DOHH2 (cell line): ENCODE measurements at regions not wholly inside any gene's neighbourhood (a gene's known extent, or its start where the extent isn't known, plus 50 kb on each side); places are given as distances from the start of the nearest gene placed in this dataset.

ENCODE experiments used
- H3F3A ChIP-seq: fragments of 200-600 bp; sonication (generic), shearing (Covaris generic); 2 replicates; pipeline ENCODE4 v1.6.0; 2016; ENCODE audit warnings: antibody characterized with exemption, mild to moderate bottlenecking; ENCODE audit not compliant: control insufficient read depth, insufficient read depth
- H3K27ac ChIP-seq: fragments of 200-600 bp; sonication (generic); 2 replicates; pipeline ENCODE4 v1.5.1; 2014; ENCODE audit warnings: low read depth, mild to moderate bottlenecking, low read length, moderate library complexity
- H3K27me3 ChIP-seq: fragments of 200-600 bp; sonication (generic); 2 replicates; pipeline ENCODE4 v1.6.1; 2014; ENCODE audit warnings: mild to moderate bottlenecking, low read length, mixed read lengths; ENCODE audit not compliant: control insufficient read depth
- H3K36me3 ChIP-seq: fragments of 200-600 bp; sonication (generic); 2 replicates; pipeline ENCODE4 v1.6.1; 2014; ENCODE audit warnings: mild to moderate bottlenecking, low read length, moderate library complexity, mixed read lengths; ENCODE audit not compliant: control insufficient read depth
- H3K4me1 ChIP-seq: fragments of 200-600 bp; sonication (generic); 2 replicates; pipeline ENCODE4 v1.6.1; 2014; ENCODE audit warnings: mild to moderate bottlenecking, low read length, mixed read lengths; ENCODE audit not compliant: control insufficient read depth
- H3K4me2 ChIP-seq: fragments of 200-600 bp; sonication (generic); 2 replicates; pipeline ENCODE4 v1.6.0; 2014; ENCODE audit warnings: mild to moderate bottlenecking, low read length, moderate library complexity
- H3K4me3 ChIP-seq: fragments of 200-600 bp; sonication (generic); 2 replicates; pipeline ENCODE4 v1.5.1; 2014; ENCODE audit warnings: mild to moderate bottlenecking, low read length, mixed read lengths
- H3K79me2 ChIP-seq: fragments of 200-600 bp; sonication (generic); 2 replicates; pipeline ENCODE4 v1.6.1; 2014; ENCODE audit warnings: mild to moderate bottlenecking, low read length, mixed read lengths; ENCODE audit not compliant: control insufficient read depth
- H3K9me2 ChIP-seq: fragments of 200-600 bp; sonication (generic); replicated peaks from 2 replicates; pipeline ENCODE4 v1.6.1; 2014; ENCODE audit warnings: mild to moderate bottlenecking, low read length, mixed read lengths; ENCODE audit not compliant: control insufficient read depth
- H3K9me3 ChIP-seq: fragments of 200-600 bp; sonication (generic); 2 replicates; pipeline ENCODE4 v1.6.1; 2014; ENCODE audit warnings: antibody characterized with exemption, low read length, mixed read lengths; ENCODE audit not compliant: control insufficient read depth, insufficient read depth
- H4K20me1 ChIP-seq: fragments of 200-600 bp; sonication (generic); 2 replicates; pipeline ENCODE4 v1.6.0; 2014; ENCODE audit warnings: low read depth, mild to moderate bottlenecking, antibody characterized with exemption, low read length, moderate library complexity; ENCODE audit not compliant: control insufficient read depth, insufficient read depth
- EZH2phosphoT487 ChIP-seq: fragments of 200-600 bp; sonication (generic); IDR thresholded peaks from 2 replicates; pipeline ENCODE4 v1.6.1; 2017; ENCODE audit warnings: borderline replicate concordance, mild to moderate bottlenecking, antibody characterized with exemption, low read length, moderate library complexity, mixed read lengths
- TF ChIP-seq, protein P1 (sequence below): fragments of 200-600 bp; sonication (generic); IDR thresholded peaks from one replicate; pipeline ENCODE4 v1.5.1; 2014; ENCODE audit warnings: antibody characterized with exemption, mild to moderate bottlenecking, low read depth, low read length; ENCODE audit not compliant: poor library complexity, severe bottlenecking

DNA sequence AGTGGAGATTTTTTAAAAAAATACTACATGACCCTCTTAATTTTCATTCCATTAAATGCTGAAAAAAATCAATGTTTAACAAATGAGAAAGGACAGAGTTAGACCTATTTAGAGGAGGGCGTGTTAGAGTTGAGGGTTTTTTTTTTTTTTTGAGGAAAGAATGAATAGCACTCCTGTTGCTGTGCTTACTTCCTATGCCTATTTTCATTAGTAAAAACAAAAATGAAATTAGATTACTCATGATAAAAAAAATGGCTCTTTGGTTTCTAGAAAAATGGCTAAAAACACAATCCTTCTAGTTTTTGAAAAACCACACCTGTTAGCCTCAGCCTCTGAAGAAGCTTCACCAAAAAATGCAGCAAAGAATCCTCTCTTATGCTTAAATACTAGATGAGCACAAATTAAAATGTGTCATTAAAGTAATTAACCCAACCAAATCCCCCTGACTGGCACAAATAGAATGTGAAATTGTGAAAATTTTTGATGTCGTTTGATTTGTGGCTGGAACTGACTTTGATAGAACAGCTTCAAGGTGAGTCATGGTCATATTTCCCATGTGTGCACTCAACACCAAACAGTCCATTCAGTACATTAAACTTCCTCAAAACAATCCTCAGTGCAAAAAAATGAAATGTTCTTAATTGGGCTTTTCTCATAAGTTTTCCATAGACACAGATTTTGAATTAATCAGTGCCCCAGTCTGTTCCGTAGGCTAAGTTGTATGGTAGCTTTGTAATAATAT lies 98.0 kb downstream of the MACIR start:
- H3K4me3 ChIP-seq = no peak overlapping the region
- no peaks in the 10 kb centered on the region for H3K4me1 ChIP-seq
- H3K4me2 ChIP-seq = no peak overlapping the region
- H3K27ac ChIP-seq = no peak overlapping the region
- H3K27me3 ChIP-seq = no peaks in the 10 kb centered on the region
- no peak for TF ChIP-seq EZH2phosphoT487
- H3K79me2 ChIP-seq = no peaks in the 10 kb centered on the region
- H3K9me3 ChIP-seq = no peaks in the 10 kb centered on the region
- no peaks in the 10 kb centered on the region for H4K20me1 ChIP-seq
- H3K36me3 ChIP-seq = no peaks in the 10 kb centered on the region
- no peaks in the 10 kb centered on the region for H3K9me2 ChIP-seq
- no peaks in the 10 kb centered on the region for H3F3A ChIP-seq

DNA sequence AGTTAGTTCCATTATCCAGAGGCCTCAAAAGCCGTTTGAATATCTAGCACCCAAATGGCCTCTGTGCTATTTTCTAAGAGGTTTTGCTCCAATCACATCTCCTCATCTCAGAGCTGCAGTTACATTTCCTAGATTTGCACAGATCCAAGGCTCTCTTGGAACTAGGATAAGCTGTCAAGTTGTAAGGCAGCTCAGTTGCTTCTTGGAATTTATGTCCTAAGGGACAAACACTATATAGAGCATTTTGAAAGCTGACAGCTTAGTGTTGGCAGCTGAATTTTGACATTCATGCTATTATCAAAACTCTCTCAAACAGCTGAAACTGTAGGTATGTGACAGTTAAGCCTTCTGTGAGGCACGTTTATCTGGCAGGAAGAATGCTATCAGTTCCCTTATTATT lies 97.0 kb downstream of the MACIR start:
- Histone ChIP-seq H3K4me2 (no peak overlapping the region), H3K4me1 (no peaks in the 10 kb centered on the region), H3K9me2 (no peaks in the 10 kb centered on the region), H3K27me3 (no peaks in the 10 kb centered on the region), H3F3A (no peaks in the 10 kb centered on the region), H3K36me3 (no peaks in the 10 kb centered on the region), H3K79me2 (no peaks in the 10 kb centered on the region), H3K27ac (no peak overlapping the region), H4K20me1 (no peaks in the 10 kb centered on the region), H3K9me3 (no peaks in the 10 kb centered on the region), H3K4me3 (no peak overlapping the region)
- TF ChIP-seq, protein P1, sequence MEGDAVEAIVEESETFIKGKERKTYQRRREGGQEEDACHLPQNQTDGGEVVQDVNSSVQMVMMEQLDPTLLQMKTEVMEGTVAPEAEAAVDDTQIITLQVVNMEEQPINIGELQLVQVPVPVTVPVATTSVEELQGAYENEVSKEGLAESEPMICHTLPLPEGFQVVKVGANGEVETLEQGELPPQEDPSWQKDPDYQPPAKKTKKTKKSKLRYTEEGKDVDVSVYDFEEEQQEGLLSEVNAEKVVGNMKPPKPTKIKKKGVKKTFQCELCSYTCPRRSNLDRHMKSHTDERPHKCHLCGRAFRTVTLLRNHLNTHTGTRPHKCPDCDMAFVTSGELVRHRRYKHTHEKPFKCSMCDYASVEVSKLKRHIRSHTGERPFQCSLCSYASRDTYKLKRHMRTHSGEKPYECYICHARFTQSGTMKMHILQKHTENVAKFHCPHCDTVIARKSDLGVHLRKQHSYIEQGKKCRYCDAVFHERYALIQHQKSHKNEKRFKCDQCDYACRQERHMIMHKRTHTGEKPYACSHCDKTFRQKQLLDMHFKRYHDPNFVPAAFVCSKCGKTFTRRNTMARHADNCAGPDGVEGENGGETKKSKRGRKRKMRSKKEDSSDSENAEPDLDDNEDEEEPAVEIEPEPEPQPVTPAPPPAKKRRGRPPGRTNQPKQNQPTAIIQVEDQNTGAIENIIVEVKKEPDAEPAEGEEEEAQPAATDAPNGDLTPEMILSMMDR = no peak
- TF ChIP-seq EZH2phosphoT487 = no peak

DNA sequence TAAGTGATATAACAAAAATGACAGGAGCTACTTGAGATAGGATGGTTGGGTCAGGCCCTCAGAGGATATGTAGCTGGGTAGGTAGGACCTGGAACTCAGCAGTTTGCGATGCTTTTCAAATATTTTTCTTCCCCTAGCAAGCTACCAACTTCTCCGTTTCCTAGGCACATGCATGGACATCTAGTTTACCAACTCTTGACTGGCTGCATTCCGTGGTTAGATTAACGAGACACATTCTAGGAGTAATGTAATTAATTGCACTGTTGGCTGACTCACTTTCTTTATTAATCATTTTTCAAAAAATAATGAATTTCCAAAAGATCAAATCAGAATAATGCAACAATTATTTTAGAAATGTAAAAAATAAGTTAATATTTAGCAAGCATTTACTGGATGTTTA lies 95.9 kb downstream of the MACIR start:
- H3K4me3 ChIP-seq = no peak overlapping the region
- no peaks in the 10 kb centered on the region for H4K20me1 ChIP-seq
- H3K9me3 ChIP-seq = no peaks in the 10 kb centered on the region
- no peak overlapping the region for H3K27ac ChIP-seq
- H3K9me2 ChIP-seq = no peaks in the 10 kb centered on the region
- no peaks in the 10 kb centered on the region for H3K36me3 ChIP-seq
- no peak for TF ChIP-seq EZH2phosphoT487
- TF ChIP-seq, protein P1 = no peak
- H3K79me2 ChIP-seq = no peaks in the 10 kb centered on the region
- no peaks in the 10 kb centered on the region for H3K4me1 ChIP-seq
- no peaks in the 10 kb centered on the region for H3K27me3 ChIP-seq
- no peak overlapping the region for H3K4me2 ChIP-seq
- no peaks in the 10 kb centered on the region for H3F3A ChIP-seq

DNA sequence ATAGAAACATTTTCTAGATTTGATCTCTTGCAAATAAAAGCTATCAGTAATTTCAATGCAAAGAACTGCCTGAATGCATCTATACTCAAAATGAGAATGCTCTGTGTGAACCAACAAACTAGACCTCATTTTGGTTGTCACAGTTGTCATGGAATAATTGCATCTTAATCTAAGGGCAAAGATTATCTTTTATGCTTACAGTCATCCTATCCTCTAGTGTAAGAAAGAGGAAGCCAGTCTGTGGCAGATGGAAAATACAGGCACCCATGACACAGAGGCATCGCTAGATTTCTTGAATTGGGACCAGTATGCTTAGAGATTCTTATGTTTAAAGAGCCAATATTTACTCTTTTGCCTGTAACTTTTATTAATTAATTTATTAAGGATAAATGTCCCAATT lies 95.0 kb downstream of the MACIR start:
- Histone ChIP-seq H4K20me1 (no peaks in the 10 kb centered on the region), H3K9me3 (no peaks in the 10 kb centered on the region), H3F3A (no peaks in the 10 kb centered on the region), H3K27me3 (no peaks in the 10 kb centered on the region), H3K79me2 (no peaks in the 10 kb centered on the region), H3K9me2 (no peaks in the 10 kb centered on the region), H3K4me3 (no peak overlapping the region), H3K27ac (no peak overlapping the region), H3K4me1 (no peaks in the 10 kb centered on the region), H3K36me3 (no peaks in the 10 kb centered on the region), H3K4me2 (no peak overlapping the region)
- TF ChIP-seq EZH2phosphoT487 = no peak
- TF ChIP-seq, protein P1 = no peak
